GM12864 (cell line): ENCODE measurements at regions not wholly inside any gene's neighbourhood (a gene's known extent, or its start where the extent isn't known, plus 50 kb on each side); places are given as distances from the start of the nearest gene placed in this dataset.

Experiments
- DNase-seq: peaks from one replicate; pipeline ENCODE4 v3.0.0-alpha.2; 2011; ENCODE audit warnings: low read depth
- H3K4me3 ChIP-seq: 2 replicates; pipeline ENCODE4 v1.5.1; 2011; ENCODE audit warnings: mild to moderate bottlenecking, low read depth, low read length, control low read depth
- TF ChIP-seq, protein P1 (sequence below): IDR thresholded peaks from 2 replicates; pipeline ENCODE4 v1.5.1; 2011; ENCODE audit warnings: low read depth, mild to moderate bottlenecking, moderate library complexity, low read length, control low read depth, inconsistent platforms; ENCODE audit errors: missing control alignments

DNA sequence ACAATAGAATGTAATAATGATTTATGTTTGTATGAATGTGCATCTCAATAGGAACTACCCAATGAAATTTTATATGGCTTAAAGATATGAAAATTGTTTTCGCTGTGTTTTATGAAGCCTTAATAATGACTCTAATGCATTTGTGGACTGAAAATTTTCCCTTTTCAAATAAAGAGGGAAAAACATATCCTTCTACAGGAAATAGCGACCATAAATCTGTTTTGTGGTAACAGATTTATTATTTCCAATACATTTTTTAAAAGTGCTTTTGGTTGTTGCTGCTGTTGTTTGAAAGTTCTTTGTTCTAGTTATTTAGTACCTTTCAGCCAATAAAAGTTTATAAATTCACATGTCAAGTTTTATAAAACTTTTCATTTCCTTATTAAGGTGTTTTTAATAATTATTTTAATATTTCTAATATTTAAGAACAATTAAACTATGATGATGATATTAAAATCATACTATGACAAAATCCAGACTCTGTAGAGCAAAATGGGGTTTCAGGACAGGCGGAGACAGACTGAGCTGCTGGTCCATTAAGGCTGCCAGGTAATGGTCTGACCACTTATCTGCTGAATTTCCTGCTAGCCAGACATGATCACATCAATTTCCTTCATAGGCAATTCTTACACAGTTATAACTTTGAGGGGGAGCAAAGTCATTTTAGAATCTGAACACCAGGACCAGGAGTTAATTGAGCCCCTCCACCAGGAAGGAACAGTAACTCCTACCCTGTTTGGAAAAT lies 65.7 kb upstream of the NEUROD1 start:
- TF ChIP-seq, protein P1, sequence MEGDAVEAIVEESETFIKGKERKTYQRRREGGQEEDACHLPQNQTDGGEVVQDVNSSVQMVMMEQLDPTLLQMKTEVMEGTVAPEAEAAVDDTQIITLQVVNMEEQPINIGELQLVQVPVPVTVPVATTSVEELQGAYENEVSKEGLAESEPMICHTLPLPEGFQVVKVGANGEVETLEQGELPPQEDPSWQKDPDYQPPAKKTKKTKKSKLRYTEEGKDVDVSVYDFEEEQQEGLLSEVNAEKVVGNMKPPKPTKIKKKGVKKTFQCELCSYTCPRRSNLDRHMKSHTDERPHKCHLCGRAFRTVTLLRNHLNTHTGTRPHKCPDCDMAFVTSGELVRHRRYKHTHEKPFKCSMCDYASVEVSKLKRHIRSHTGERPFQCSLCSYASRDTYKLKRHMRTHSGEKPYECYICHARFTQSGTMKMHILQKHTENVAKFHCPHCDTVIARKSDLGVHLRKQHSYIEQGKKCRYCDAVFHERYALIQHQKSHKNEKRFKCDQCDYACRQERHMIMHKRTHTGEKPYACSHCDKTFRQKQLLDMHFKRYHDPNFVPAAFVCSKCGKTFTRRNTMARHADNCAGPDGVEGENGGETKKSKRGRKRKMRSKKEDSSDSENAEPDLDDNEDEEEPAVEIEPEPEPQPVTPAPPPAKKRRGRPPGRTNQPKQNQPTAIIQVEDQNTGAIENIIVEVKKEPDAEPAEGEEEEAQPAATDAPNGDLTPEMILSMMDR = no peak
- no peak overlapping the region for H3K4me3 ChIP-seq
- DNase-seq = no peak

- TF ChIP-seq, protein P1 = no peak
- no peak for DNase-seq
- no peak overlapping the region for H3K4me3 ChIP-seq
These were observed 66.5 kb upstream of the NEUROD1 start for GRCh38 chr2:181746844-181747243.

GRCh38 chr2:181750305-181750704 lies 70.0 kb upstream of the NEUROD1 start:
- no peak overlapping the region for H3K4me3 ChIP-seq
- no peak for DNase-seq
- TF ChIP-seq, protein P1 = no peak

DNA sequence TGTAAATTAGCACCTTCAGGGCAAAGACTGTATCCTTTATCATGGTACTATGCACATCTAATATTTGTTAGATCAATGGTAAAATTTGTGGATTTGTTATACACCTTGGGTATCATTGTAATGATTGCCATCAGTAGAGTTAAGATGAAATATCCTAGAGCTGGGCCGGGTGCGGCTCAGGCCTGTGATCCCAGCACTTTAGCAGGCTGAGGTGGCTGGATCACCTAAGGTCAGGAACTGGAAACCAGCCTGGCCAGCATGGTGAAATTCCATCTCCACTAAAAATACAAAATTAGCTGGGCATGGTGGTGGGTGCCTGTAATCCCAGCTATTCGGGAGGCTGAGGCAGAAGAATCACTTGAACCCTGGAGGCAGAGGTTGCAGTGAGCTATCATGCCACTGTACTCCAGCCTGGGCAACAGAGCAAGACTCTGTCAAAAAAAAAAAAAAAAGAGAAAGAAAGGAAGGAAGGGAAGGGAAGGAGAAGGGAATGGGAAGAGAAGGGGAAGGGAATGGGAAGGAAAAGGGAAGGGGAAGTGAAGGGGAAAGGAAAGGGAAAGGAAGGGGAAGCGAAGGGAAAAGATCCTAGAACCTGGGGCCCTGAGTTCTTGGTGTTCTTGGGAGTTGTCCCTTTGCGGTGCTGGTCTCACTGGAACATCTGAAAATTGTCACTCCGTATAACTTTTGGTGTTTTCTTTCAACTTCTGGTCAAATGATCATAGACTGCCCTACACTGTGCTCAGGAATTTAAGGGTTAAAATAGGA lies 71.1 kb upstream of the NEUROD1 start:
- no peak for DNase-seq
- no peak overlapping the region for H3K4me3 ChIP-seq
- TF ChIP-seq, protein P1 = no peak

- DNase-seq = no peak
- TF ChIP-seq, protein P1 = no peak
- no peak overlapping the region for H3K4me3 ChIP-seq
These were observed 72.0 kb upstream of the NEUROD1 start for GRCh38 chr2:181752301-181752700.

DNA sequence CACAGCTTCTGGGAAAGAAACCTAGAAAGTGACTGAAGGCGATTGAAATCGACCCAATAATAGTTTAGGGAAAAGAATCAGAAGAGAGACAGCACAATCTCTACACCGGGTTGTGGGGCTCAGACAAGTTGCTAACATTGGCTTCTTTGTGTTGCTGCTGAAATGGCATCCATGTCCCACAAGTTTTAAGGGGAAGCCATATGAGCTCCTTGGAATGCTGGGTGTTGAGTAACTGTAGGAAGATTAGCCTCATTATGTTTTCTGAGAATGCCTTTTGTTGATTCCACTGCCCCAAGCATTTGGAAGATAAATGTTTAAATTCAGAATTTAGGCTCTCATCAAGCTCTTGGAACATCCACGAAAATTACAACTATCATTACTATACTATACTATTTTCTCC lies 73.4 kb upstream of the NEUROD1 start:
- TF ChIP-seq, protein P1 = no peak
- DNase-seq = no peak
- H3K4me3 ChIP-seq = no peak overlapping the region

DNA sequence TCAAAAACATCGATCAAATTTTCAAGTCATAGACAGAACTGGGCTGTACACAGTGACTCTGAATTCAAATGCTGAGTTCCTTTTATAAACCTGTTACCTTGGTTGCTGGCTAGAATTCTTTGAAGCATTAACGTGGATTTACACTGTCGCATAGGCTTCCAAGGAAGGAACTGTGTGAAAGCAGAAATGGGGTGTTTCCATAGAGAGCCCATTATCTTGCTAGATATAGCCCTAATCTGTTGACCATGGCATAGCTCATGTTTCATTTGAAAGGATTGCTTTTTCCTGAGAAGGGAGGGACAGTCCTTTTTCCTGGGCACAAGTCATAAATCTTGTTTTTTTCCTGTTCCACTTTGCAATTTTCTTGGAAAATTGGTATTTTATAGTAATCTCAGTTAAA lies 73.8 kb upstream of the NEUROD1 start:
- TF ChIP-seq, protein P1 = no peak
- no peak for DNase-seq

More for the DNA sequence above, 73.8 kb upstream of the NEUROD1 start:
- H3K4me3 ChIP-seq = no peak overlapping the region
